Naive thymus-derived CD4-positive, alpha-beta T cell (primary cell): ENCODE measurements at regions not wholly inside any gene's neighbourhood (a gene's known extent, or its start where the extent isn't known, plus 50 kb on each side); places are given as distances from the start of the nearest gene placed in this dataset.
"Not testable (repeated sequence)": the region's sequence is repeated elsewhere in the genome, so short reads cannot be mapped to it uniquely, and the experiment has no call there.

ENCODE experiments used
- ATAC-seq: fragments of 150-1000 bp; cut with Tn5 transposase; 2 replicates; pipeline ENCODE4 v1.10.0; 2021; ENCODE audit warnings: mild to moderate bottlenecking, moderate library complexity
- CTCF ChIA-PET: fragments of 350-600 bp; sonication (Branson Sonifier 250); formaldehyde crosslinking; loops from one replicate; lab custom pipeline; 2021; ENCODE audit warnings: antibody characterized with exemption; lab: Charles Lee
- POLR2A ChIA-PET: fragments of 350-600 bp; sonication (Branson Sonifier 250); formaldehyde crosslinking; loops from one replicate; lab custom pipeline; 2021; ENCODE audit warnings: antibody characterized with exemption, inconsistent platforms; lab: Charles Lee
- DNase-seq, 9 donors: peaks; one replicate each; pipeline versions ENCODE4 v3.0.0 to v3.0.0-alpha.2; 2020 to 2022; ENCODE audit warnings: mixed read lengths in 1 of 9
- H3K27ac ChIP-seq: one replicate; pipeline ENCODE4 v1.7.0; 2013; ENCODE audit warnings: mild to moderate bottlenecking, low read depth, low read length, moderate library complexity
- H3K27me3 ChIP-seq, 2 donors: one replicate each; pipeline ENCODE4 v1.7.0; 2013; ENCODE audit warnings: low read length in 2 of 2, mild to moderate bottlenecking in 2 of 2, moderate library complexity in 2 of 2; ENCODE audit not compliant: control insufficient read depth in 2 of 2, insufficient read depth in 2 of 2
- H3K36me3 ChIP-seq, 3 experiments: 1 replicate in 2 of 3; 2 replicates in 1 of 3; pipeline ENCODE4 v1.7.0; 2013; ENCODE audit warnings: low read length in 3 of 3, mild to moderate bottlenecking in 3 of 3, moderate library complexity in 1 of 3; ENCODE audit not compliant: insufficient read depth in 3 of 3, control insufficient read depth in 2 of 3
- H3K4me1 ChIP-seq, 2 donors: one replicate each; pipeline ENCODE4 v1.7.0; 2013; ENCODE audit warnings: low read length in 2 of 2, mild to moderate bottlenecking in 2 of 2, moderate library complexity in 1 of 2; ENCODE audit not compliant: control insufficient read depth in 2 of 2, insufficient read depth in 2 of 2
- H3K4me3 ChIP-seq: 2 replicates; pipeline ENCODE4 v1.7.0; 2013; ENCODE audit warnings: mild to moderate bottlenecking, low read length
- H3K9me3 ChIP-seq, 3 experiments: 1 replicate in 2 of 3; 2 replicates in 1 of 3; pipeline ENCODE4 v1.7.0; 2013; ENCODE audit warnings: low read length in 3 of 3; ENCODE audit not compliant: control insufficient read depth in 2 of 3
- H3K27ac Mint-ChIP-seq, 9 donors: one replicate each; pipeline ENCODE4 v1.8.0; 2020 to 2022; ENCODE audit warnings: mixed read lengths in 9 of 9, mild to moderate bottlenecking in 8 of 9, moderate library complexity in 5 of 9, inconsistent platforms in 2 of 9
- H3K27me3 Mint-ChIP-seq, 5 donors: one replicate each; pipeline ENCODE4 v1.8.0; 2021 to 2022; ENCODE audit warnings: mixed read lengths in 5 of 5, mild to moderate bottlenecking in 1 of 5
- H3K36me3 Mint-ChIP-seq, 5 donors: one replicate each; pipeline ENCODE4 v1.8.0; 2020 to 2022; ENCODE audit warnings: mixed read lengths in 5 of 5, mild to moderate bottlenecking in 3 of 5, inconsistent platforms in 1 of 5
- H3K4me1 Mint-ChIP-seq, 7 donors: one replicate each; pipeline ENCODE4 v1.8.0; 2020 to 2022; ENCODE audit warnings: mixed read lengths in 7 of 7, mild to moderate bottlenecking in 3 of 7, inconsistent platforms in 1 of 7
- H3K4me3 Mint-ChIP-seq, 10 donors: one replicate each; pipeline ENCODE4 v1.8.0; 2020 to 2022; ENCODE audit warnings: mild to moderate bottlenecking in 10 of 10, mixed read lengths in 10 of 10, moderate library complexity in 6 of 10, inconsistent platforms in 2 of 10
- H3K9me3 Mint-ChIP-seq, 11 donors: one replicate each; pipeline ENCODE4 v1.8.0; 2020 to 2022; ENCODE audit warnings: mixed read lengths in 11 of 11, mild to moderate bottlenecking in 4 of 11, inconsistent platforms in 1 of 11, moderate library complexity in 1 of 11
- intact Hi-C, 2 donors: fragments of 100-400 bp; cut with micrococcal nuclease; formaldehyde crosslinking; loops; one replicate each; pipeline ENCODE4 v1.15.1; 2023

DNA sequence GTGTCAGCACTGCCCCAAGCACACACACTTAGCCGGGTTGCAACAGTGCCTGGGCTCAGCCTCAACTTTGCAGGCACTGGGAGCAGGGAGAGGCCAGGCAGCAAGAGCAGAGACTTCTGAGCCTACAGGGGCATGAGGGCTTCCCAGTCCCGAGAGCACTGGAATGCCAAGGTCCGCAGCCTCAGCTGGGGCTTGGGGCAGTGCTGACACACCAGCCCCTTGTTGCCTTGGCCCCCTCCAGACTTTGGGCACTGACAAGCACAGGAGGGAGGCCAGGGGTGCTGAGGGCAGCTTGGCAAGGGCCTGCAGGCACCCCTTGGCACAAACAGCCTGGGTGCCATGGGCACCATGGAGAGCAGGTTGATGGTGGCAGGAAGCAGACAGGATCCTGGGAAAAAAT is 531.1 kb upstream of the SLC39A10 start:
- H3K27ac ChIP-seq, intact Hi-C loops, H3K9me3 Mint-ChIP-seq, POLR2A ChIA-PET, ATAC-seq, H3K27me3 ChIP-seq, H3K4me3 Mint-ChIP-seq, H3K27ac Mint-ChIP-seq, H3K36me3 Mint-ChIP-seq, CTCF ChIA-PET, H3K4me1 ChIP-seq, H3K4me1 Mint-ChIP-seq, DNase-seq, H3K4me3 ChIP-seq, H3K36me3 ChIP-seq, H3K9me3 ChIP-seq, H3K27me3 Mint-ChIP-seq: not testable (repeated sequence)

DNA sequence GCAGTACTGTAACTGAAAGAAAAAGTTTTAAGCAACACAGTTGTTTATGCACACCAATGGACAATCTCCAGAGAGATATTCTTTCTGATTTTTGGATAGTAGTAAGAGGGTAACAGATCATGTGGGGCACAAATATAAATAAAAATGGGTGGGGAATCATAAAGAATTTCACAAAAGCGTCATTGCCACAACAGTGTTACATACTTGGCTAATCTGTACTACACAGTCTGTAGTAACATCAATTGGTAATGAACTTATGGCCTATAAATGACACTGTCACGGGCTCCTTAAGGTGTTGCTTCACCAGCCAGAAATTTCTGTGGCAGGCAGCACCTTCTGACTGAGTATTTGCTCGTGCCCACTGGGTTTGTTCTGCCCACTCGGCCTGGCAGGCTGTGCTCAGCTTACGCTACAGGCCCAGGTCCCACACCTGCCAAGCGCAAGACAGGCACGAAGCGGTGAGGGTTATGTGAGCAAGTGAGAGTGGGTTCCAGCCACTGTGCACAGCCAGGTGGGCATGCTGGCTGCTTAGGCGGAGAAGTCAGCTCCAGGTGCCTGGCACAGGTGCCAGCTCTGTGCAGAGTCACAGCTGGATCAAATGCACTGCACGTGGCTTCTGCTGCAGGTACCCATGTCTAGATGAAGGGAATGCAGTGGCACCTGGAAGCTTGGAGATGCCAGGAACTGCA is 532.5 kb upstream of the SLC39A10 start:
- peak; percentile 32 for ATAC-seq
- no peak for DNase-seq
- intact Hi-C loops, result no loop called here

DNA sequence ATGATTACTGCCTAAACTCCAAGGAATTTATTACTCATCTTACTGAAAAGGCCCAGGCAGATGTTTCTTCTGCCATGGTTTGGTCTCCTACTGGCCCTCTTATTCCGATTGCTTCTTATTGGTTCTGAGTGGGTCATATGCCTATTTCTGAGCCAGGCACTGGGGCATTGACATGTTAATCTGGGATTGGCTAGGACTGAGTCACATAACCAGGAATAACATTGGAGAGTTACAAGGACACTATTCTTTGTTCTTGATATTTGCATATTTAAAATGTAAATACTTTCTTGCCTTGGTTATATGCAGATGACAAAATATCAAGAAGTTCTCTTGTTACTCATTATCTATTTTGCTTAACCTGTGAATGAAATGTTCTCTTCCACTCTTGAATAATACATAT is 534.4 kb upstream of the SLC39A10 start:
- Histone ChIP-seq H3K27ac (no peak overlapping the region), H3K9me3 (no peaks in the 10 kb centered on the region), H3K36me3 (no peaks in the 10 kb centered on the region), H3K27me3 (no peaks in the 10 kb centered on the region), H3K4me1 (no peaks in the 10 kb centered on the region), H3K4me3 (no peak overlapping the region)
- Mint-ChIP-seq H3K27me3 (no peaks in the 10 kb centered on the region), H3K4me1 (no peaks in the 10 kb centered on the region), H3K27ac (no peak overlapping the region), H3K36me3 (no peaks in the 10 kb centered on the region), H3K9me3 (no peaks in the 10 kb centered on the region), H3K4me3 (no peak overlapping the region)
- intact Hi-C loops, result no loop called here
- ATAC-seq, result no peak
- DNase-seq, result no peak
- CTCF ChIA-PET, result no interaction called here
- POLR2A ChIA-PET, result no interaction called here

More for the DNA sequence above, 532.5 kb upstream of the SLC39A10 start:
- POLR2A ChIA-PET, result no interaction called here
- Mint-ChIP-seq H3K4me3 (no peak overlapping the region), H3K36me3 (no peaks in the 10 kb centered on the region), H3K27ac (no peak overlapping the region), H3K9me3 (no peaks in the 10 kb centered on the region), H3K27me3 (no peaks in the 10 kb centered on the region), H3K4me1 (no peaks in the 10 kb centered on the region)
- no peak overlapping the region for H3K4me3 ChIP-seq
- H3K27ac ChIP-seq, result no peak overlapping the region
- H3K36me3 ChIP-seq, result no peaks in the 10 kb centered on the region
- no peaks in the 10 kb centered on the region for H3K27me3 ChIP-seq
- H3K9me3 ChIP-seq, result no peaks in the 10 kb centered on the region
- H3K4me1 ChIP-seq, result no peaks in the 10 kb centered on the region
- CTCF ChIA-PET, result no interaction called here

DNA sequence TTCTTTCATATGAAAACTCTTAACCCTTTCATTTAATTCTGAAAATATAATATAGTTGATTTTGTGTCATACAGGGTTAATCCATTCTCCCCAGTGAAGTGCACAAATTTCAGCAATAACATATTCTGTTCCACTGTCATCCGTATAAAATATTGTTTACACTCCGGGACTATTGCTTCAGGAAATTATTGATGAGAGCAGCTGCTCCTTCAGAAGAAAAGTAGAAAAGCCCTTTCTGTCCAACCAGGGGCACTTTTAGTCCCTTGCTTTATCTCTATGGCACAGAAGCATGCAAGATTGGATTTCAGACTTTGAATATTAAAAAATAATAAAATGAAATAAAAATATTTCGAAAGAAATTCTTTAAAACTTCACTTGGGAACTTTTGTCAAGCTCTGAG is 535.7 kb upstream of the SLC39A10 start:
- Histone ChIP-seq H3K4me1 (no peaks in the 10 kb centered on the region), H3K27ac (no peak overlapping the region), H3K27me3 (no peaks in the 10 kb centered on the region), H3K4me3 (no peak overlapping the region), H3K9me3 (no peaks in the 10 kb centered on the region), H3K36me3 (no peaks in the 10 kb centered on the region)
- no peaks in the 10 kb centered on the region for H3K36me3 Mint-ChIP-seq
- ATAC-seq (no peak), DNase-seq (no peak)
- H3K27me3 Mint-ChIP-seq, result no peaks in the 10 kb centered on the region
- H3K4me1 Mint-ChIP-seq, result no peaks in the 10 kb centered on the region
- H3K9me3 Mint-ChIP-seq, result no peaks in the 10 kb centered on the region
- no peak overlapping the region for H3K4me3 Mint-ChIP-seq
- no peak overlapping the region for H3K27ac Mint-ChIP-seq
- CTCF ChIA-PET, result no interaction called here
- intact Hi-C loops, result no loop called here
- POLR2A ChIA-PET, result no interaction called here

DNA sequence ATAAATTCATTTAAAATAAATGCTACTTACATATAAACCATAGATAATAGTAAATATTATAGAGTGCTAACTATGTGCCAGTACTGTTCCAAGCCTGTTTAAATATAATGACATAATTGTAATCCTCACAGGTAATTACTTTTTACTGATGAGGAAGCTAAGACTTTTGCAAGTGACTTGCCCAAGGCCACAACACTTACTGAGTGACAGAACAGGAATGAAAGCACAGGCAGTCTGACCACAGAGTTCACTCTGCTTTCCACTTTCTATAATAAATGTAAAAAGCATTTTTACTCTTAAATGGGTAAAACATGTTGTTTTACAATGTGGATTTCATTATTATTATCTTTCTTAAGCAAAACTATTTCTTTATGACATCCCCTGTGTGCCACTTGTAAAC is 537.8 kb upstream of the SLC39A10 start:
- Histone ChIP-seq H3K4me1 (no peaks in the 10 kb centered on the region), H3K27ac (no peak overlapping the region), H3K4me3 (no peak overlapping the region), H3K36me3 (no peaks in the 10 kb centered on the region), H3K9me3 (no peaks in the 10 kb centered on the region), H3K27me3 (no peaks in the 10 kb centered on the region)
- Mint-ChIP-seq H3K9me3 (peaks cover 0 to 4% (median 0%) of the 10 kb centered on the region in 11 donors), H3K27me3 (no peaks in the 10 kb centered on the region), H3K36me3 (no peaks in the 10 kb centered on the region), H3K27ac (no peak overlapping the region), H3K4me1 (no peaks in the 10 kb centered on the region), H3K4me3 (no peak overlapping the region)
- intact Hi-C loops, result no loop called here
- ATAC-seq (no peak), DNase-seq (no peak)
- ChIA-PET POLR2A (no interaction called here), CTCF (no interaction called here)

DNA sequence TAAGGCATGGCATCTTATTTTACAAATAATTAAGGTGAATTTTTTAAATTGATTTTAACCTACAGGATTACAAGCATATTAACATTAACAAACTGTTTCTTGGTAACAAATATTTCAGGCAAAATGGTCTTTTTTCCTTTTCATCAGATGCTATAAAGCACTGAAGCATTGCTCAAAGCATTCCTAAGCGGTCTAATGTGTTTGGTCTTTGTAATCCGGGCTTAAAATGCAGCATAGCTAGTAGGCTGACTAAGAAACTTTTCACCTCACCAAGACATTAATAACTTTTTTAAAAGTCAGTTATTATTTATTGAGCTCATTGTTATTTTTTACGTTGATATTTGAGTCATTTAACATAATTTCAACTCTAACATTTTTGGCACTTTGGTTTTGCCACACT is 538.8 kb upstream of the SLC39A10 start:
- H3K4me1 ChIP-seq, result no peaks in the 10 kb centered on the region
- H3K36me3 ChIP-seq, result no peaks in the 10 kb centered on the region
- no peak overlapping the region for H3K27ac Mint-ChIP-seq
- no peaks in the 10 kb centered on the region for H3K27me3 ChIP-seq
- ChIA-PET POLR2A (no interaction called here), CTCF (no interaction called here)
- H3K9me3 ChIP-seq, result no peaks in the 10 kb centered on the region
- H3K4me3 Mint-ChIP-seq, result no peak overlapping the region
- H3K4me1 Mint-ChIP-seq, result no peaks in the 10 kb centered on the region
- no peaks in the 10 kb centered on the region for H3K27me3 Mint-ChIP-seq
- intact Hi-C loops, result no loop called here
- peaks cover 0 to 7% (median 0%) of the 10 kb centered on the region in 5 donors for H3K36me3 Mint-ChIP-seq
- ATAC-seq, result no peak
- no peak for DNase-seq
- H3K27ac ChIP-seq, result no peak overlapping the region
- H3K4me3 ChIP-seq, result no peak overlapping the region
- H3K9me3 Mint-ChIP-seq, result peaks cover 0 to 13% (median 5%) of the 10 kb centered on the region in 11 donors

DNA sequence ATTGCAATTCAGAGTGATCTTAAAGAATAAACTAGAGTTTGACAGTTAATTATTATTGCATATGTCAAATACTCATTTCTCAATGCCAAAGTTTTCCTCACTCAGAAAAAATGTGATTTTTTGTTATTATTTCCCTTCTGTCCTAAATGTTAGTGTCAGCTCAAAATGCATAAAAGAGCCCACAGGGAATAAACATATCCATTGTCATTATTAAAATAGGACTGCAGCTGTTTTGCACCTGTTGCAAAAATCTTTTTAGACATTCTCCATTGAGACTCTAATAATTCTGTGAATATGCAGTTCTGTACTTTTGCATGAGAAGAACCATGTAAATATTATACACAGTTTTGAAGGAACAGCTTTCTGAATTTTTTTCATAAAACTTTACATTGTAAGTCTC is 540.0 kb upstream of the SLC39A10 start:
- Mint-ChIP-seq H3K27ac (no peak overlapping the region), H3K27me3 (no peaks in the 10 kb centered on the region), H3K36me3 (peaks cover 0 to 7% (median 0%) of the 10 kb centered on the region in 5 donors), H3K4me1 (no peaks in the 10 kb centered on the region), H3K9me3 (peaks cover 0 to 21% (median 5%) of the 10 kb centered on the region in 11 donors), H3K4me3 (no peak overlapping the region)
- no peak for DNase-seq
- Histone ChIP-seq H3K36me3 (no peaks in the 10 kb centered on the region), H3K27ac (no peak overlapping the region), H3K27me3 (no peaks in the 10 kb centered on the region), H3K4me1 (no peaks in the 10 kb centered on the region), H3K4me3 (no peak overlapping the region), H3K9me3 (no peaks in the 10 kb centered on the region)
- ATAC-seq, result no peak
- ChIA-PET POLR2A (no interaction called here), CTCF (no interaction called here)
- intact Hi-C loops, result no loop called here
